Prostate gland (tissue), 2 donors: ENCODE measurements at regions not wholly inside any gene's neighbourhood (a gene's known extent, or its start where the extent isn't known, plus 50 kb on each side); places are given as distances from the start of the nearest gene placed in this dataset.

ENCODE experiments used
- DNase-seq: peaks from one replicate; pipeline ENCODE4 v3.0.0-alpha.2; 2019; ENCODE audit warnings: low spot score
- H3K27ac ChIP-seq, 2 donors: fragments of 200-600 bp; sonication (generic); 2 replicates each; pipeline ENCODE4 v1.5.1; 2017 to 2019
- H3K27me3 ChIP-seq: fragments of 200-600 bp; sonication (generic); replicated peaks from 2 replicates; pipeline ENCODE4 v1.5.1; 2019; ENCODE audit not compliant: insufficient read depth
- H3K36me3 ChIP-seq, 2 donors: fragments of 200-600 bp; sonication (generic); 1 replicate in 1 of 2; 2 replicates in 1 of 2; pipeline versions ENCODE4 v1.5.1 to v1.8.1; 2017 to 2019
- H3K4me1 ChIP-seq: fragments of 200-600 bp; sonication (generic); replicated peaks from 2 replicates; pipeline ENCODE4 v1.5.1; 2019
- H3K4me3 ChIP-seq, 2 donors: fragments of 200-600 bp; sonication (generic); 2 replicates each; pipeline ENCODE4 v1.5.1; 2017 to 2019
- H3K9me3 ChIP-seq: fragments of 200-600 bp; sonication (generic); 2 replicates; pipeline ENCODE4 v1.5.1; 2017
- CTCF ChIP-seq, 4 experiments: fragments of 200-600 bp in 2 of 4; fragments of 450-650 bp in 2 of 4; sonication (generic) in 2 of 4; IDR thresholded peaks; 1 replicate in 3 of 4; 2 replicates in 1 of 4; pipeline ENCODE4 v1.5.1; 2016 to 2019; ENCODE audit warnings: antibody characterized with exemption in 4 of 4, mild to moderate bottlenecking in 2 of 4, moderate library complexity in 2 of 4
- POLR2A ChIP-seq: fragments of 450-650 bp; IDR thresholded peaks from one replicate; pipeline ENCODE4 v1.6.1; 2016; ENCODE audit warnings: antibody characterized with exemption, mild to moderate bottlenecking
- POLR2AphosphoS5 ChIP-seq: sonication (generic); formaldehyde crosslinking; IDR thresholded peaks from one replicate; pipeline ENCODE4 v1.6.1; 2017; ENCODE audit warnings: antibody characterized with exemption
- WGBS: methylation state at CpG from one replicate; pipeline ENCODE4 v1.1.5; 2018; 5-methylcytosine and 5-hydroxymethylcytosine counted together
- intact Hi-C: fragments of 100-400 bp; cut with DNase I; formaldehyde crosslinking; loops from one replicate; pipeline ENCODE4 v1.14.2; 2022

GRCh38 chr17:51516924-51517323 lies 256.6 kb downstream of the UTP18 start:
- 45% methylated on average over 3 of the region's 3 CpGs for WGBS
- peaks cover 3% of the 10 kb centered on the region for H3K27me3 ChIP-seq

GRCh38 chr17:51524524-51524923 lies 264.2 kb downstream of the UTP18 start:
- no peaks in the 10 kb centered on the region for H3K4me1 ChIP-seq
- DNase-seq, result no peak
- H3K27ac ChIP-seq, result no peak overlapping the region
- TF ChIP-seq POLR2A, result no peak
- TF ChIP-seq CTCF (IDR thresholded peaks at IDR 0.05), result no peak
- no peak for TF ChIP-seq POLR2AphosphoS5
- H3K4me3 ChIP-seq, result no peak overlapping the region
- intact Hi-C loops, result no loop called here
- H3K27me3 ChIP-seq, result peaks cover 3% of the 10 kb centered on the region
- WGBS, result 91% methylated on average over 1 of the region's 1 CpG
- no peaks in the 10 kb centered on the region for H3K36me3 ChIP-seq
- no peaks in the 10 kb centered on the region for H3K9me3 ChIP-seq

More at GRCh38 chr17:51516924-51517323, 256.6 kb downstream of the UTP18 start:
- TF ChIP-seq POLR2A (no peak), POLR2AphosphoS5 (no peak), CTCF (IDR thresholded peaks at IDR 0.05) (no peak)
- H3K9me3 ChIP-seq, result no peaks in the 10 kb centered on the region
- no peak overlapping the region for H3K4me3 ChIP-seq
- no peak overlapping the region for H3K27ac ChIP-seq
- no peaks in the 10 kb centered on the region for H3K4me1 ChIP-seq
- no peaks in the 10 kb centered on the region for H3K36me3 ChIP-seq
- no peak for DNase-seq
- intact Hi-C loops, result no loop called here

GRCh38 chr17:51526507-51526906 lies 266.2 kb downstream of the UTP18 start:
- DNase-seq, result no peak
- TF ChIP-seq POLR2A (no peak), CTCF (IDR thresholded peaks at IDR 0.05) (no peak), POLR2AphosphoS5 (no peak)

GRCh38 chr17:51527225-51527982 lies 267.1 kb downstream of the UTP18 start:
- no peak for DNase-seq
- peaks cover 3% of the 10 kb centered on the region for H3K27me3 ChIP-seq
- WGBS, result 63% methylated on average over 9 of the region's 9 CpGs
- no peak overlapping the region for H3K4me3 ChIP-seq
- H3K36me3 ChIP-seq, result no peaks in the 10 kb centered on the region
- TF ChIP-seq POLR2AphosphoS5, result no peak
- no peak for TF ChIP-seq CTCF (IDR thresholded peaks at IDR 0.05)
- TF ChIP-seq POLR2A, result no peak
- no peaks in the 10 kb centered on the region for H3K4me1 ChIP-seq
- H3K27ac ChIP-seq, result no peak overlapping the region
- intact Hi-C loops, result no loop called here
- no peaks in the 10 kb centered on the region for H3K9me3 ChIP-seq

More at GRCh38 chr17:51526507-51526906, 266.2 kb downstream of the UTP18 start:
- H3K4me1 ChIP-seq, result no peaks in the 10 kb centered on the region
- no peaks in the 10 kb centered on the region for H3K9me3 ChIP-seq
- intact Hi-C loops, result no loop called here
- H3K27me3 ChIP-seq, result peaks cover 3% of the 10 kb centered on the region
- H3K4me3 ChIP-seq, result no peak overlapping the region
- H3K27ac ChIP-seq, result no peak overlapping the region
- no peaks in the 10 kb centered on the region for H3K36me3 ChIP-seq

- Histone ChIP-seq H3K27ac (no peak overlapping the region), H3K9me3 (no peaks in the 10 kb centered on the region), H3K36me3 (no peaks in the 10 kb centered on the region), H3K4me3 (no peak overlapping the region), H3K4me1 (no peaks in the 10 kb centered on the region), H3K27me3 (peaks cover 3% of the 10 kb centered on the region)
- TF ChIP-seq POLR2AphosphoS5 (no peak), POLR2A (no peak), CTCF (IDR thresholded peaks at IDR 0.05) (no peak)
- 56% methylated on average over 6 of the region's 6 CpGs for WGBS
- intact Hi-C loops, result no loop called here
- no peak for DNase-seq
Observed at GRCh38 chr17:51528111-51528510, 267.8 kb downstream of the UTP18 start.
